Osteoblast (primary cell): ENCODE measurements at regions not wholly inside any gene's neighbourhood (a gene's known extent, or its start where the extent isn't known, plus 50 kb on each side); places are given as distances from the start of the nearest gene placed in this dataset.

Source experiments
- DNase-seq: peaks from one replicate; pipeline ENCODE4 v3.0.0; 2011; ENCODE audit warnings: low spot score, mixed read lengths; ENCODE audit not compliant: insufficient read length; ENCODE audit errors: missing footprints
- H2AFZ ChIP-seq: 2 replicates; pipeline ENCODE4 v1.6.0; 2011; ENCODE audit warnings: mild to moderate bottlenecking, low read length
- H3K27ac ChIP-seq: 2 replicates; pipeline ENCODE4 v1.5.1; 2011; ENCODE audit warnings: mild to moderate bottlenecking, low read depth, low read length, moderate library complexity
- H3K27me3 ChIP-seq: 2 replicates; pipeline ENCODE4 v1.6.0; 2012; ENCODE audit warnings: mild to moderate bottlenecking, control low read depth, inconsistent platforms, low read length, moderate library complexity; ENCODE audit not compliant: insufficient read depth
- H3K36me3 ChIP-seq: 2 replicates; pipeline ENCODE4 v1.5.1; 2011; ENCODE audit warnings: mild to moderate bottlenecking, low read length, control low read depth, moderate library complexity; ENCODE audit not compliant: insufficient read depth
- H3K4me1 ChIP-seq: 2 replicates; pipeline ENCODE4 v1.5.1; 2011; ENCODE audit warnings: mild to moderate bottlenecking, low read length, control low read depth, moderate library complexity; ENCODE audit not compliant: insufficient read depth
- H3K4me2 ChIP-seq: 2 replicates; pipeline ENCODE4 v1.6.0; 2011; ENCODE audit warnings: mild to moderate bottlenecking, low read length; ENCODE audit not compliant: insufficient read depth
- H3K4me3 ChIP-seq: fragments of 200-600 bp; sonication (generic); 3 replicates; pipeline ENCODE4 v1.5.1; 2012; ENCODE audit warnings: mild to moderate bottlenecking, low read length, inconsistent platforms; ENCODE audit not compliant: insufficient read depth
- H3K79me2 ChIP-seq: 2 replicates; pipeline ENCODE4 v1.6.0; 2012; ENCODE audit warnings: mild to moderate bottlenecking, low read length, control low read depth, inconsistent platforms; ENCODE audit not compliant: insufficient read depth
- H3K9me3 ChIP-seq: 2 replicates; pipeline ENCODE4 v1.5.1; 2011; ENCODE audit warnings: low read depth, low read length, control low read depth
- H4K20me1 ChIP-seq: 2 replicates; pipeline ENCODE4 v1.6.0; 2012; ENCODE audit warnings: mild to moderate bottlenecking, low read length, control low read depth; ENCODE audit not compliant: insufficient read depth
- CTCF ChIP-seq: IDR thresholded peaks from 2 replicates; pipeline ENCODE4 v1.5.1; 2011; ENCODE audit warnings: mild to moderate bottlenecking, low read depth, low read length, moderate library complexity; ENCODE audit errors: extremely low read depth

- Histone ChIP-seq H3K79me2 (no peaks in the 10 kb centered on the region), H3K4me3 (no peak overlapping the region), H3K4me1 (peaks cover 4% of the 10 kb centered on the region), H2AFZ (no peak overlapping the region), H3K4me2 (no peak overlapping the region), H3K36me3 (no peaks in the 10 kb centered on the region), H4K20me1 (no peaks in the 10 kb centered on the region), H3K9me3 (no peaks in the 10 kb centered on the region), H3K27me3 (no peaks in the 10 kb centered on the region), H3K27ac (no peak overlapping the region)
- TF ChIP-seq CTCF: no peak
- DNase-seq: no peak
Observed at GRCh38 chr5:68381060-68381459, 165.5 kb downstream of the PIK3R1 start.

- no peaks in the 10 kb centered on the region for H3K27me3 ChIP-seq
- no peak overlapping the region for H2AFZ ChIP-seq
- H3K36me3 ChIP-seq: no peaks in the 10 kb centered on the region
- no peaks in the 10 kb centered on the region for H4K20me1 ChIP-seq
- no peaks in the 10 kb centered on the region for H3K4me1 ChIP-seq
- no peak overlapping the region for H3K27ac ChIP-seq
- DNase-seq: no peak
- H3K79me2 ChIP-seq: no peaks in the 10 kb centered on the region
- H3K9me3 ChIP-seq: no peaks in the 10 kb centered on the region
- TF ChIP-seq CTCF: no peak
- H3K4me3 ChIP-seq: no peak overlapping the region
- H3K4me2 ChIP-seq: no peak overlapping the region
Observed at GRCh38 chr5:68381909-68382308, 166.4 kb downstream of the PIK3R1 start.

- no peak overlapping the region for H3K4me2 ChIP-seq
- H2AFZ ChIP-seq: no peak overlapping the region
- no peak for DNase-seq
- H3K79me2 ChIP-seq: no peaks in the 10 kb centered on the region
- no peaks in the 10 kb centered on the region for H3K27me3 ChIP-seq
- no peak overlapping the region for H3K4me3 ChIP-seq
- no peaks in the 10 kb centered on the region for H4K20me1 ChIP-seq
- H3K4me1 ChIP-seq: no peaks in the 10 kb centered on the region
- no peak overlapping the region for H3K27ac ChIP-seq
- TF ChIP-seq CTCF: no peak
- no peaks in the 10 kb centered on the region for H3K36me3 ChIP-seq
- no peaks in the 10 kb centered on the region for H3K9me3 ChIP-seq
Observed at GRCh38 chr5:68382640-68383039, 167.1 kb downstream of the PIK3R1 start.

GRCh38 chr5:68383888-68384310 is 168.3 kb downstream of the PIK3R1 start:
- H3K4me1 ChIP-seq: no peaks in the 10 kb centered on the region
- no peak overlapping the region for H2AFZ ChIP-seq
- no peaks in the 10 kb centered on the region for H4K20me1 ChIP-seq
- H3K9me3 ChIP-seq: no peaks in the 10 kb centered on the region
- H3K4me3 ChIP-seq: no peak overlapping the region
- TF ChIP-seq CTCF: no peak
- H3K4me2 ChIP-seq: no peak overlapping the region
- no peaks in the 10 kb centered on the region for H3K36me3 ChIP-seq
- H3K27ac ChIP-seq: no peak overlapping the region
- H3K27me3 ChIP-seq: no peaks in the 10 kb centered on the region
- DNase-seq: no peak
- no peaks in the 10 kb centered on the region for H3K79me2 ChIP-seq
